NCI-H524 treated with DMSO at 0.1 percent for 48 hours (cell line): ENCODE measurements at regions not wholly inside any gene's neighbourhood (a gene's known extent, or its start where the extent isn't known, plus 50 kb on each side); places are given as distances from the start of the nearest gene placed in this dataset.
"Not testable (repeated sequence)": the region's sequence is repeated elsewhere in the genome, so short reads cannot be mapped to it uniquely, and the experiment has no call there.

Source experiments
- DNase-seq: peaks from one replicate; lab custom pipeline; 2025; lab: John Stamatoyannopoulos, UW

GRCh38 chr3:106317141-106318055 lies 448.6 kb upstream of the CBLB start:
- no peak for DNase-seq

GRCh38 chr3:106321438-106321837 lies 452.6 kb upstream of the CBLB start:
- DNase-seq: not testable (repeated sequence)

GRCh38 chr3:106323586-106323985 lies 454.8 kb upstream of the CBLB start:
- no peak for DNase-seq

GRCh38 chr3:106326941-106327695 lies 458.3 kb upstream of the CBLB start:
- DNase-seq: no peak

- DNase-seq: no peak
Observed at GRCh38 chr3:106327696-106328025, 458.8 kb upstream of the CBLB start.

- DNase-seq: no peak
Observed at GRCh38 chr3:106328224-106328623, 459.4 kb upstream of the CBLB start.

- no peak for DNase-seq
Observed at GRCh38 chr3:106329521-106329920, 460.7 kb upstream of the CBLB start.

- no peak for DNase-seq
Observed at GRCh38 chr3:106331636-106332035, 462.8 kb upstream of the CBLB start.

GRCh38 chr3:106332129-106332528 lies 463.3 kb upstream of the CBLB start:
- no peak for DNase-seq

- no peak for DNase-seq
Observed at GRCh38 chr3:106332884-106333283, 464.1 kb upstream of the CBLB start.

- no peak for DNase-seq
Observed at GRCh38 chr3:106333911-106334618, 465.3 kb upstream of the CBLB start.

- DNase-seq: no peak
Observed at GRCh38 chr3:106336619-106337018, 467.8 kb upstream of the CBLB start.

- DNase-seq: no peak
Observed at GRCh38 chr3:106337116-106337515, 468.3 kb upstream of the CBLB start.

GRCh38 chr3:106338582-106339214 lies 469.9 kb upstream of the CBLB start:
- no peak for DNase-seq

- no peak for DNase-seq
Observed at GRCh38 chr3:106339551-106339950, 470.7 kb upstream of the CBLB start.

GRCh38 chr3:106341087-106341486 lies 472.3 kb upstream of the CBLB start:
- peak; percentile 100 for DNase-seq

- DNase-seq: no peak
Observed at GRCh38 chr3:106341586-106342162, 472.9 kb upstream of the CBLB start.

GRCh38 chr3:106342386-106342785 lies 473.6 kb upstream of the CBLB start:
- DNase-seq: no peak

- no peak for DNase-seq
Observed at GRCh38 chr3:106343811-106344210, 475.0 kb upstream of the CBLB start.

GRCh38 chr3:106345353-106346027 lies 476.7 kb upstream of the CBLB start:
- DNase-seq: peak; percentile 99

GRCh38 chr3:106347350-106347749 lies 478.5 kb upstream of the CBLB start:
- peak; percentile 99 for DNase-seq
